Activated CD8-positive, alpha-beta T cell treated with anti-CD3 and anti-CD28 coated beads for 36 hours (primary cell): ENCODE measurements at regions not wholly inside any gene's neighbourhood (a gene's known extent, or its start where the extent isn't known, plus 50 kb on each side); places are given as distances from the start of the nearest gene placed in this dataset.

Experiments
- ATAC-seq: fragments of 200-7000 bp; cut with Tn5 transposase; one replicate; pipeline ENCODE4 v1.10.0; 2021; ENCODE audit warnings: mild to moderate bottlenecking, moderate library complexity
- CTCF ChIA-PET: fragments of 350-600 bp; sonication (Branson Sonifier 250); formaldehyde crosslinking; loops from one replicate; lab custom pipeline; 2021; ENCODE audit warnings: antibody characterized with exemption; lab: Charles Lee
- POLR2A ChIA-PET: fragments of 350-600 bp; sonication (Branson Sonifier 250); formaldehyde crosslinking; loops from one replicate; lab custom pipeline; 2021; ENCODE audit warnings: antibody characterized with exemption; lab: Charles Lee
- DNase-seq: peaks from one replicate; pipeline ENCODE4 v3.0.0-alpha.2; 2020
- H3K27ac Mint-ChIP-seq: one replicate; pipeline ENCODE4 v1.8.0; 2021; ENCODE audit warnings: mild to moderate bottlenecking, mixed read lengths
- H3K27me3 Mint-ChIP-seq: one replicate; pipeline ENCODE4 v1.8.0; 2021; ENCODE audit warnings: mixed read lengths
- H3K36me3 Mint-ChIP-seq: one replicate; pipeline ENCODE4 v1.8.0; 2021; ENCODE audit warnings: low read depth, mixed read lengths
- H3K4me1 Mint-ChIP-seq: one replicate; pipeline ENCODE4 v1.8.0; 2021; ENCODE audit warnings: low read depth, mixed read lengths
- H3K4me3 Mint-ChIP-seq: one replicate; pipeline ENCODE4 v1.8.0; 2021; ENCODE audit warnings: mild to moderate bottlenecking, moderate library complexity, mixed read lengths
- H3K9me3 Mint-ChIP-seq: one replicate; pipeline ENCODE4 v1.8.0; 2021; ENCODE audit warnings: mixed read lengths
- CTCF ChIP-seq: fragments of 200-600 bp; IDR thresholded peaks from one replicate; pipeline ENCODE4 v1.8.0; 2022; ENCODE audit warnings: antibody characterized with exemption, mild to moderate bottlenecking
- intact Hi-C: fragments of 100-400 bp; cut with micrococcal nuclease; formaldehyde crosslinking; loops from one replicate; pipeline ENCODE4 v1.10.0; 2022

GRCh38 chr7:18177815-18178660, 150.4 kb upstream of the PRPS1L1 start:
- H3K4me3 Mint-ChIP-seq, result no peak overlapping the region
- ChIA-PET CTCF (no interaction called here), POLR2A (no interaction called here)
- no peak overlapping the region for H3K27ac Mint-ChIP-seq
- no peak for TF ChIP-seq CTCF
- H3K27me3 Mint-ChIP-seq, result peaks cover 2% of the 10 kb centered on the region
- peak; percentile 10 for DNase-seq
- intact Hi-C loops, result no loop called here
- peaks cover 5% of the 10 kb centered on the region for H3K4me1 Mint-ChIP-seq
- H3K36me3 Mint-ChIP-seq, result no peaks in the 10 kb centered on the region
- peak; percentile 72 for ATAC-seq
- no peaks in the 10 kb centered on the region for H3K9me3 Mint-ChIP-seq

GRCh38 chr7:18179093-18179492, 151.4 kb upstream of the PRPS1L1 start:
- no peak overlapping the region for H3K4me3 Mint-ChIP-seq
- ATAC-seq, result no peak
- DNase-seq, result no peak
- peaks cover 2% of the 10 kb centered on the region for H3K27me3 Mint-ChIP-seq
- H3K4me1 Mint-ChIP-seq, result peaks cover 5% of the 10 kb centered on the region
- H3K36me3 Mint-ChIP-seq, result no peaks in the 10 kb centered on the region
- no peak overlapping the region for H3K27ac Mint-ChIP-seq
- intact Hi-C loops, result no loop called here
- ChIA-PET POLR2A (no interaction called here), CTCF (no interaction called here)
- no peak for TF ChIP-seq CTCF
- no peaks in the 10 kb centered on the region for H3K9me3 Mint-ChIP-seq

- intact Hi-C loops, result no loop called here
- H3K27ac Mint-ChIP-seq, result no peak overlapping the region
- H3K36me3 Mint-ChIP-seq, result no peaks in the 10 kb centered on the region
- peaks cover 5% of the 10 kb centered on the region for H3K4me1 Mint-ChIP-seq
- POLR2A ChIA-PET, result no interaction called here
- ATAC-seq (no peak), DNase-seq (no peak)
- H3K27me3 Mint-ChIP-seq, result peaks cover 2% of the 10 kb centered on the region
- H3K9me3 Mint-ChIP-seq, result no peaks in the 10 kb centered on the region
- TF ChIP-seq CTCF, result no peak
- H3K4me3 Mint-ChIP-seq, result no peak overlapping the region
- CTCF ChIA-PET, result no interaction called here
Measured at GRCh38 chr7:18180685-18181084, 153.0 kb upstream of the PRPS1L1 start.

- intact Hi-C loops, result no loop called here
- CTCF ChIA-PET, result no interaction called here
Measured at GRCh38 chr7:18189500-18190126, 162.0 kb upstream of the PRPS1L1 start.

More at GRCh38 chr7:18189500-18190126, 162.0 kb upstream of the PRPS1L1 start:
- H3K4me1 Mint-ChIP-seq, result no peaks in the 10 kb centered on the region
- POLR2A ChIA-PET, result no interaction called here
- no peaks in the 10 kb centered on the region for H3K36me3 Mint-ChIP-seq
- peaks cover 1% of the 10 kb centered on the region for H3K9me3 Mint-ChIP-seq
- H3K4me3 Mint-ChIP-seq, result no peak overlapping the region
- no peak overlapping the region for H3K27ac Mint-ChIP-seq
- DNase-seq (no peak), ATAC-seq (no peak)
- no peak for TF ChIP-seq CTCF
- H3K27me3 Mint-ChIP-seq, result no peaks in the 10 kb centered on the region
